ENCODE measurements at regions not wholly inside any gene's neighbourhood (a gene's known extent, or its start where the extent isn't known, plus 50 kb on each side); places are given as distances from the start of the nearest gene placed in this dataset.

DNA sequence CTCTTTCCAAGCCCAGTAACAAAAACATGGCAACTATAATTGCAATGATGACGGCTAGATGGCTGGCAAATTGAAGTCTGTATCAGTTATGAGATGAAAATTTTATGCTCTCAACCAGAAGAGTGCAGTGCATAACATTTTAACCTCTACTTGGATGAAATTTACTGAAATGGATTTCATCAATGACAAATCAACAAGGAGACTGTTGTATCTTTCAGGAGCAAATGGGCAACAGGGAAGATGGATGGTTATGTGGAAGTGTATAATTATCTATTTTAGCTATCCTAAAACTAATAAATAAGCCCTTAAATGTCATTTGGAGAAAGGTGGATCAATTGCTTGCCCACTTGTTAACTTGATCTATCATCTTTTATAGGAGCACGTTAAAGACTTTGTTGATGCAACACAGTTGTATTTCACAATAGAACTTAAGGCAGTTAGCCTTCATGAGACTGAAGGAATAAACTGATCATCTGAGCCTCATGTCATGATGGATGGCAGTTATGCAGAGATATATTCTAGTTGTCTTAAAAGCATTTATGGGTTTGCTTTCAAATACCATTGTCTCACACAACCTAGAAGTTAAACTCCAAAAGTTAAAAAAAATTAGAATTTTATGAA lies 315.1 kb upstream of the TBC1D5 start:
- TF ChIP-seq, protein P1, sequence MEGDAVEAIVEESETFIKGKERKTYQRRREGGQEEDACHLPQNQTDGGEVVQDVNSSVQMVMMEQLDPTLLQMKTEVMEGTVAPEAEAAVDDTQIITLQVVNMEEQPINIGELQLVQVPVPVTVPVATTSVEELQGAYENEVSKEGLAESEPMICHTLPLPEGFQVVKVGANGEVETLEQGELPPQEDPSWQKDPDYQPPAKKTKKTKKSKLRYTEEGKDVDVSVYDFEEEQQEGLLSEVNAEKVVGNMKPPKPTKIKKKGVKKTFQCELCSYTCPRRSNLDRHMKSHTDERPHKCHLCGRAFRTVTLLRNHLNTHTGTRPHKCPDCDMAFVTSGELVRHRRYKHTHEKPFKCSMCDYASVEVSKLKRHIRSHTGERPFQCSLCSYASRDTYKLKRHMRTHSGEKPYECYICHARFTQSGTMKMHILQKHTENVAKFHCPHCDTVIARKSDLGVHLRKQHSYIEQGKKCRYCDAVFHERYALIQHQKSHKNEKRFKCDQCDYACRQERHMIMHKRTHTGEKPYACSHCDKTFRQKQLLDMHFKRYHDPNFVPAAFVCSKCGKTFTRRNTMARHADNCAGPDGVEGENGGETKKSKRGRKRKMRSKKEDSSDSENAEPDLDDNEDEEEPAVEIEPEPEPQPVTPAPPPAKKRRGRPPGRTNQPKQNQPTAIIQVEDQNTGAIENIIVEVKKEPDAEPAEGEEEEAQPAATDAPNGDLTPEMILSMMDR (conservative IDR thresholded peaks at IDR 0.05; ENCODE audit: low read length) = no peak
- no peak for TF ChIP-seq EZH2phosphoT487 (IDR thresholded peaks at IDR 0.05; ENCODE audit: borderline replicate concordance, low read depth, low read length)
